NCI-H2196 treated with DMSO at 0.1 percent for 48 hours (cell line): ENCODE measurements at regions not wholly inside any gene's neighbourhood (a gene's known extent, or its start where the extent isn't known, plus 50 kb on each side); places are given as distances from the start of the nearest gene placed in this dataset.
"Not testable (repeated sequence)": the region's sequence is repeated elsewhere in the genome, so short reads cannot be mapped to it uniquely, and the experiment has no call there.

Experiments used
- DNase-seq: peaks from one replicate; lab custom pipeline; 2025; ENCODE audit not compliant: unreplicated experiment; lab: John Stamatoyannopoulos, UW

- no peak for DNase-seq
Observed at GRCh38 chr3:33919312-33920120, 121.1 kb downstream of the PDCD6IP start.

DNA sequence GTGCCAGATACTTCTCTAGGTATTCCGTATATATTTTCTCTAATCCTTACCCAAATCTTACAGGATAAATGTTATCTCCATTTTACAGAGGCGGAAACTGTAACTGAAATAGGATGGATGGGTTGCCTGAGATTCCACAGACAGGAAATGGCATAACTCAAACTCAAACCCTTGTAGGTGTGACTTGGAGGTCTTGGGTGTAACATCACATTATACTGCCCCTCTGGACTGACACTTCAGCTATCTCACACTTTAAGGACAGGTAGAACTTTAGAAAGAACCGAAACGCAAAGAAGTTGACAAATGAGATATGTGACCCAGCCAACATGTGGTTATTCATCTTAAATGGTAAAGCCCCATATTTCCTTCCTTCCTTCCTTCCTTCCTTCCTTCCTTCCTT, 122.1 kb downstream of the PDCD6IP start:
- DNase-seq = no peak

GRCh38 chr3:33921608-33922007, 123.2 kb downstream of the PDCD6IP start:
- DNase-seq = no peak

DNA sequence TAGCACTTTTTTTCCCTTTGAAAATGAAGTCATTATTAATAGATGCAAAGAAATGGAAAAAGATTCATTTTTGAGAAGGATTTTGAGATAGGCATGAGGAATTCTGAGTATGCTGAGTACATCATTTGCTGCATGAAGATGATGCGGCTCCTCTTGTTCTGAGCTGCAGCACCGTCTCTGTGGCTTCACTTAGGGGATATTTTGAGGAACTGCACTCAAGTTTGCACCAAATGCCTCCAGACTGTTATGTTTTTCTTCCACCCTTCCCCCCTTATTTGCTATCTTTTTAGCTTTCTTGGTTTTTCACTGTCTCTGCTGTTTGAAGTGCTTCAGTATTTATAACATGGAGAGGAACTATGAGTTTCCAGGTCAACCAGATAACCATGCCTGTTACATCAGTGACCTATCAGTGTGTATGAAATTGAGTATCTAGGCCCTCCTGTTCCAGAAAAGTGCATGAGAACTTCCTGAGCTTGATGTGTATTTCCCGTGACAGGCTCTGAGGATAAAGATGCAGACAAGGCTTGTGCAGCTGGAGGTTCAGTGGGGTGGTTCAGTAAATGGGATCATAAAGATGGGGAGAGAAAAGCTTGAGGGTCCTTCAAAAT, 128.7 kb downstream of the PDCD6IP start:
- DNase-seq = no peak

GRCh38 chr3:33929813-33930212, 131.4 kb downstream of the PDCD6IP start:
- DNase-seq = no peak

DNA sequence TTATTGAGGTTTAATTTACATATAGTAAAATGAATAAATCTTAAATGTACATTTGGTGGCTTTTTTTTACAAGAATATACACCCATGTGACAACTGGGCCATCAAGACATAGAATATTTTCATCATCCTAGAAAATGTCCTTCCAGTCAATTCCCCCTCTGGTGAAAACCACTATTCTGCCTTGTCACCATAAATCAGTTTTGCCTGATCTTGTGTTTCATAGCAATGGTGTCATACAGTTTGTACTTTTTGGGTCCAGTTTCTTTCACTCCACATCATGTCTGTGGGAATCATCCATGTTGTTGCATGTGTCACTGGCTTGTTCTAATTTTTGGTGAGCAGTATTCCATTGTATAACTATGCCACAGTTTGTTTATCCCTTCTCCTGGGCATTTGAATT, 133.1 kb downstream of the PDCD6IP start:
- no peak for DNase-seq

DNA sequence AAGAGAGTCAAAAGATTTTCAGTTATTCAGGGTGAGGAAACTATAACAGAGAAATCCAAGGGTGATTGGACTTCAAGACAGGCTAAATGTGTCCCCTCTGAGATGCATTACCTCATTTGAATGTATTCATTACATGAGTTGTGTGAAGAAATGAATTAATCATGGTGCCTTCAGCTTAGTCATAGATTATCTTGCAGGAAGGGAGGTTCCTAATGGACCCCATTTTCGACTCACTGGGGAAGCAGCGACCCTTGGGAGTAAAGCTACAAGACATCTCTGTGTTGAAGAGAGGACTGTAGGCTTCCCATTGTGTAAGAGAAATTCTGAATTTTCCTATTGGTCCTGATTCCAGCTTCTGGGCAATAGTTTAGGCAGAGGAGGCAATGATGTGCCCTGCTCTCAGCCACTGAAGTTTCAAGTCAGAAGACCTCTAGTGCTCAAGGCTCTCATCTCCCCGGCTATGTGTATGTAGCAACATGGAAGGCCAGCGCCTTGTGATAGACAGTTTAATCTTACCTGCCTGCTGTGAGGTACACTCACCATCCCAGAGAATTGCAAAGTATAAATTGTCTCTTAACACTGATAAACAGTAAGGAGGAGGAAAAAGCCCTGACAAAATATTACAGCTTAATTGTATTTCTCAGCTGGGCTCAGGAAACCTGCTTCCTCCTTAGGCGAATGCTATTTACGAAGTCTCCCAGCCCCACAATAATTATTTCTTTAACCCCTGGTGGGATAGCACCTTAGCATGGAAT, 133.8 kb downstream of the PDCD6IP start:
- no peak for DNase-seq

DNA sequence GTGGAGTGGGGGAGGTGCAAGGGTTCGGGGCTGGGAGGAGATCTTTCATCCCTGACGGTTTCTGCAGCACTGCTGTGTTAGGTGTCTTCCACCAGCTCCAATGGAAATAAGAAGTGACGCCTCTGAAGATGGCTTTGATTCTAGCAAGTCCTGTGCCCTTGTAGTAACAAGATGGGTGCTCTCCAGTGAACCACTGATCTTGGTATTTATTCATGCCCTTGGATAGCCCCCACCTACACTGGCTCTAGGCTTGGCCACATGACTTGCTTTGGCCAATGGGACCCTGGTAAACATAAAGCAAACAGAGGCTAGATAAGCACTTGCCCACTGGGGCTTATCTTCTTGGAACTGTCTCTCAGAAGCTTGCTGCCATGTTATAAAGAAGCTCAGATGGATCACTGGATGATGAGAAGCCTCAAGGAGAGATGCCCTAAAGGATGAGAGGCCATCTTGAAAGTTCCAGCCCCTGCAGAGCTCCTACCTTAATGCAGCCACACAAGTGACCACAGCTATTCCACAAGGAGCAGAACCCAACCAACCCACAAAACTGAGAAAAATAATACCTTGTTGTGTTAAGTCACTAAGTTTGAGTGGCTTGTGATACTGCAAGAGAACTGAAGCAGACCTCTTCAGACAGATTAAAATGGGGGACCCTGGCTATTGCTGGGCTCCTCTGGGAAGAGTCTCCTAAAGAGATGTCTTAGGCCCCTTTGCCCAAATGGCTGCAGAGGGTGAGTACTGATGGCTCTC, 137.9 kb downstream of the PDCD6IP start:
- no peak for DNase-seq

- no peak for DNase-seq
Observed at GRCh38 chr3:33936921-33937525, 138.6 kb downstream of the PDCD6IP start.

GRCh38 chr3:33937628-33938027, 139.2 kb downstream of the PDCD6IP start:
- DNase-seq = no peak

DNA sequence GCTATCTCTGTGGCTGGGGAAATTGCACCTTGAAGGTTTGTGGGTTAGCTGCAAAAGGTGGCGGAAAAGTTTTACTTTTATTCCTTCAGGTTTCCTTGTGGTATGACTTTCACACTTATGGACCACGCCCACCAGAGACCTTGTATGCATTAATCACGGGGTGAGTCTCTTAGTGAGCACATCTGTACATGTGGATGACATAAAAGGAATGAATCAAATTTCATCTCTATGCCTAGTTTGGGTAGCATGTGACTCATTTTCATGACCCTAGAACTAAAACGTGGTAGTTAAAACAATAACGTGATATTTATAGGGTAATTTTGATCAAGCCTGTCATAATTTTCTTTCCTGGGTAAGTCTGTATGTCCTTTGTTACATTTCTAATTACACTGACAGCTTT, 141.7 kb downstream of the PDCD6IP start:
- no peak for DNase-seq

DNA sequence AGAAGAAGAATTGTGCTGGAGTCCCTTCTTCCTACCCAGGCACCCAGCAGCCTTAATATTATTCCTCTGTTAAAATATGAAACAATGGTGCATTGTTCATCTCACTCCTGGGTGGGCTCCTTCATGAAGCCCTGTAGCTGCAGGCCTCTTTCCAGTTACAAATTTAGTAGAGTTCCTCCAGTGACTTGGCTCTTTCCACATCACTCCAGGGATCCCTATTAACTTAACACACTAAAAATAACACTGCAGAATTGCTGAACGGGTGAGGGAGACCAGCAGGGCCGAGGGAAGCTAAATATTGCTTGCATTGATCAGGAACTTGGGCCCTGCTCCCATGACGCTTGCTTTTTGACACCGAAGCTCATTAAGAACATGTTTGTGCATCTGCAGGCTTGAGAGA, 142.3 kb downstream of the PDCD6IP start:
- no peak for DNase-seq

DNA sequence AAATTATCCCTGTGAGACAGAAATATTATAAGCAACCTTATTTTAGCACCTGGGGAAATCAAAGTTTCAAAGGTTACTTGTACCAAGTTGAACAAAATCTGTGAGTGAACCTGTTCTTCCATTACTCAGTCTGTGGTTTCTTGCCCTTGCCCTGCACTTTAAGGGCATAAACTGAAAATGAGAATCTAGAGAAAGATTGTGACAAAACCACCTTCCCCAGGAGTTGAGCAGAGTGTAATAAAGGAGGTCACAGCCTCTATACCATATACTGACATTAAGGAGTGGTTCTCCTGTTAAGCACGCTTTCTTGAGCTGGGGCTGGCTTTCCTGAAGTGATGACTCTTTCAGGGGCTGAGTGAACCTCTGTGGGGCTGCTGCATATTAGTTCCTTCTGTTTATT, 143.4 kb downstream of the PDCD6IP start:
- no peak for DNase-seq

GRCh38 chr3:33942483-33943150, 144.2 kb downstream of the PDCD6IP start:
- DNase-seq = no peak

GRCh38 chr3:33943277-33943676, 144.8 kb downstream of the PDCD6IP start:
- no peak for DNase-seq

DNA sequence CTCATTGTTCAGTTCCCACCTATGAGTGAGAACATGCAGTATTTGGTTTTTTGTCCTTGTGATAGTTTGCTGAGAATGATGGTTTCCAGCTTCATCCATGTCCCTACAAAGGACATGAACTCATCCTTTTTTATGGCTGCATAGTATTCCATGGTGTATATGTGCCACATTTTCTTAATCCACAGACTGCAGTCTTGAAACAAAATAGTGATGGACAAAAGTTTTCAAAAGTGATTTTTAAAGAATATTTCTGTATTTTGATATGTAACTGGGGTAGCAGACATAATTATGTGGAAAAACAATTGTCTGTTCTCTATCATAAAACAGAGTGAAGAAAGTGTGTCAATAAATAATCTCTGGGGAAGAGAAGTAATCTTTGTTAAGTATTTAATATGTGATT, 148.2 kb downstream of the PDCD6IP start:
- DNase-seq = not testable (repeated sequence)

DNA sequence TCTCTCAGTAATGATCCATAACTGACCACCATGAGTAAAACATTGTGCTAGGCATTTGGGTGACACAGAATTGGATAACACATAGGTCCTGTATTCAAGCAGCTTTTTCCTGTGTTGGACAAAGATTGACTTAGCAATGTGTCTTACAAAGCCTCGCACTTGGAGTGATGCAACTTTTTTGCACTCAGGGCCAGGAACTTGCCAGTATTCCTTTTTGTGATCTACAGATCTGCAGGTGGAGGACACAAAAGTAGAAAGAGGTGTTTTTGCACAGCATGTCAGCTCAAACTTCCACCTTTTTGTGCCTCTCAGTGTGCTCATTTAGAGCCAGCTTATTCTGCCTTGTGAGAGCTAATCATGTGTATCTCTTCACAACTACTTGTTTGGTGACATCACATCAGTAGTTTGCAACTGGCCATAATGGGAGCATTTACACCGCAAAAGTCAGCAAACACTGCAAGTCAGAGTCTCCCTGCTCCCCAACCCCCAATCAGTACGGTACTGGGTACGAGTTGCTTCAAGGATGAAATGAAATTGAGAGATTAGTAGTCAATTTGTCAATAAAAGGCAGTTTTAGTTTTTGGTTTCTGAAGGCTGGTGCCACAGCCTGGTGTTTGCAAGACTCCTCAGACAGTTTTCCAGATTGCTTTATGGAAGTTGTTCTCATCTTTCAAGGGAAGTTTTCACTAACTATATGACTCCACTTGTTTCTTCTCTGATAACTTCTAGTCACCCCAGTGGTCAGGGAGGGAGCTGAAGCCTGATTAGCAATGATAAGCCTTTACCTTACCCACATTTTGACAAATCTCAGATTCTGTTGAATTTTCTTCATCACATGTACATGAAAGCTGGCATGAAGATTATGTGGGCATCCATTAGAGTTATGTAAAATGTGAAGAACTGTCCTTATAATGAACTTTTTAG, 149.1 kb downstream of the PDCD6IP start:
- DNase-seq = no peak

DNA sequence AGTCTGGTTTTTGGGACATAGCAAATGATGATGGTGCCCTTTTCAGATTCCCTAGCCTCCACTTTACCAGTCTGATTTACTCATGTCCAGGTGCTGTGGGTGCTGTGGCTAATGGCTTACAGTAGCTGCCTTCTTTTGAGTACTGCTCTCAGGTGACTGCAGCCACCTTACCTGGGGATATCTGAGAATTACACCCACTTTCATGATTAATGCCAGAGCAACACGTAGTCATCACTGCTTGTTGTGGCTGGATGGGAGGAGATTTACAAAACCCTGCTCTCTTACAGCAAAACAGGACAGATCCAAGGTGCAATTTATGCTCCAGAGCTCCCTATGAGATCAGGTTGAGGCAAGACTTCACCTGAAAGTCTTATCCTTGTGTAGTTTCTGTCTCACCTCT, 150.6 kb downstream of the PDCD6IP start:
- no peak for DNase-seq

DNA sequence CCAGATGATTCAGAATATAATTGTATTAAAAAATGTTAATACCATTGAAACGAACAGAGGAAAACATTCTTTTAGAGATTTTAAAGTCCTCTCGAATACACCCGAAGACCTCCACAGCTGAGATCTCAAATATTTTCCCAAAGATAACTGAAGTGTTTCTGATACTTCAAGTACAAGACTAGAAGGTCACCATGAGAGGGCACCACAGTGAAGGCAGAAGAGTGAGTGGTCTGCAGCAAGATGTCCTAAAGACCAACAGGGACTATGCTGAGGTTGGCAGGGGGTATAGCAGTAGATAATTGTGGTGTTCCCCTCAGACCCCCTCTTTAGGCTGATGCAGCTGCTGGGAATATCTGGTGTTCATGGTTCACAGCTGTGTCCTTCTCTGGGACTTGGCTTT, 156.5 kb downstream of the PDCD6IP start:
- DNase-seq = no peak
